ENCODE measurements at regions not wholly inside any gene's neighbourhood (a gene's known extent, or its start where the extent isn't known, plus 50 kb on each side); places are given as distances from the start of the nearest gene placed in this dataset.

DNA sequence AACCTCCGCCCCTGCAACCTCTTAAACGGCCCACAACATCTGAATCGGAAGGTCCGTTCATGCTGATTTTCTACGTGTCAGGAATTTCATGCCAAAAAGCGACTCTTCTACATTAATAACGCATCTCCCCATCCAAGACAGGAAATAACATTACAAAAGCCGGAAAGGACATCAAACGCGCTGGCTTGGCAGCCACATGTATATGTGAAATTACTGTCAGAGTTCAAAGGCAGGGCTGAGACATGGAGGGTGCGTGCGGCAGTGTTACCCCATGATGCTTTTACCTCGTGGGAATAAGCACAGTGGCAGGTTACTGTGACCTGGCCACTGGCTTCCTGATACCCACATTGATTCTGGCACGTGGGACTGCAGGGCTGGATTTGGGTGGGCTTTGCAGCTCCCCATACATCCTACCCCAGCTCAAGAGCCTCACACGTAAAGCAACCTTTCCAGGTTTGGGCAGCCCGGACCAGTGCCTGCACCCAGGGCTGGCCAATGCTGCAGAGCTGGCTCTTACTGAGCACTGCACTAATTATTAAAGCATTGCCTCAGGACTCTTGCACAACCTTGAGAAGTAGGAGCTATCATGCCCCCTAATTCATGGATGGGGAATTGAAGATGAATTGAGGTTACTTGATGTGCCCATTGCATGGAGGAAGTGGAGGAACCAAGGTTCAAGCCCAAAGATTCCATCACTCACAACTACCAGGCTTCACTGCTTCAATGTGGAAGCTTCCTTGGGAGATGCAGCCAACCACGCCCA lies 120.6 kb upstream of the FOXF1 start:
- TF ChIP-seq, protein P1, sequence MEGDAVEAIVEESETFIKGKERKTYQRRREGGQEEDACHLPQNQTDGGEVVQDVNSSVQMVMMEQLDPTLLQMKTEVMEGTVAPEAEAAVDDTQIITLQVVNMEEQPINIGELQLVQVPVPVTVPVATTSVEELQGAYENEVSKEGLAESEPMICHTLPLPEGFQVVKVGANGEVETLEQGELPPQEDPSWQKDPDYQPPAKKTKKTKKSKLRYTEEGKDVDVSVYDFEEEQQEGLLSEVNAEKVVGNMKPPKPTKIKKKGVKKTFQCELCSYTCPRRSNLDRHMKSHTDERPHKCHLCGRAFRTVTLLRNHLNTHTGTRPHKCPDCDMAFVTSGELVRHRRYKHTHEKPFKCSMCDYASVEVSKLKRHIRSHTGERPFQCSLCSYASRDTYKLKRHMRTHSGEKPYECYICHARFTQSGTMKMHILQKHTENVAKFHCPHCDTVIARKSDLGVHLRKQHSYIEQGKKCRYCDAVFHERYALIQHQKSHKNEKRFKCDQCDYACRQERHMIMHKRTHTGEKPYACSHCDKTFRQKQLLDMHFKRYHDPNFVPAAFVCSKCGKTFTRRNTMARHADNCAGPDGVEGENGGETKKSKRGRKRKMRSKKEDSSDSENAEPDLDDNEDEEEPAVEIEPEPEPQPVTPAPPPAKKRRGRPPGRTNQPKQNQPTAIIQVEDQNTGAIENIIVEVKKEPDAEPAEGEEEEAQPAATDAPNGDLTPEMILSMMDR (IDR thresholded peaks at IDR 0.05) = no peak
- TF ChIP-seq EZH2 (IDR thresholded peaks at IDR 0.05) = no peak
- no peak for TF ChIP-seq EZH2phosphoT487 (IDR thresholded peaks at IDR 0.05)

Measured in neural progenitor cell (in vitro differentiated cells).